ENCODE measurements at regions not wholly inside any gene's neighbourhood (a gene's known extent, or its start where the extent isn't known, plus 50 kb on each side); places are given as distances from the start of the nearest gene placed in this dataset.
"Not testable (repeated sequence)": the region's sequence is repeated elsewhere in the genome, so short reads cannot be mapped to it uniquely, and the experiment has no call there.

DNA sequence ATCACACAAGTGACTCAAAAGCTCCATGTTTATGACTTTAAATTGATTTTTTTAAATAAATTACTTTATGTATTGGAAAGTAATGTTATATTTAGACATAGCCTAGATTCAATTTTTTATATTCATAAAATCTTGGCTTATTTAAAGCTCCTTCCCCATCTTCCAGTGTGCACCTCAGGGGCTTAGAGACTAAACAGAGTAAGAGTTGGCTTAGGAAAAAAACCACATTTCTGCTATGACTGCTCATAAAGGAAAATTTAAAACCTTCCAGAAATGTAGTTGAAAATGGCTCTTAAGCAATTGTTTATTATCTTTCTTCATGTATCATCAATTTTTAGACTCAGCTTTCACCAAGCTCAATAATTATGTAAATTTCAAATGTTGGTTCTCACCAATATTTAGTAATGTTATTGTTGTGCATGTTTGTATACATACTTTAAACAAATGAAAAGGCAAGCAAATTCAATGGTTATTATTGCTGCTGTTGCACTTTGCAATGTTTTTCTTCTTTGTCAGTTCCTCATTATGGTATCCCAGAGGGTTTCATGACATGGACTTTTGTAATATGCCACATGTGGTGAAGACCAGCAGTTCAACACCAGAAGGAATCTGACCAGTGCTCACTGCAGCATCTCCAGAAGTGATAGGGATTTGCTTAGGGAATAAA lies 700.1 kb upstream of the ANKRD30A start:
- DNase-seq, result no peak

GRCh38 chr10:36424502-36424901 lies 700.9 kb upstream of the ANKRD30A start:
- DNase-seq, result no peak

DNA sequence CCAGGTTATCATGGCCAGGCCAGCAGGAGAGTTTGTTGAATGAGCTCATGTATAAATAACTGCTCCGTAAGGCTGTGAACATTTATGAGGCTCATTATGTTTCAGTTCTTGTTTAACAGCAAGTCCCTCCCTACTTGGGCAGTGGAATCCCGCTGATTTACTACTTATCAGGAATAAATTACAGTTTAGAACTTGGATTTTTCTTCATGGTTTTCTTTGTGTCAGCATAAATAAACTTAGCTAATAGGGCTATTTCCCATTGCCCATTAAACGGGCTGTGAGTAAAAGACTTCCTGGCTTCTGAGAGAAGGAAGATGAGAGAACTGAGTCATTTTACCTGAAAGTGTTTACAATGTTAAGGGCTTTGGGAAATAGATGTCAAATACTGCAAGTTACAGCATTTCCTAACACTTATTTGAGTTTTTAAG lies 701.6 kb upstream of the ANKRD30A start:
- peak; percentile 13 for DNase-seq

DNA sequence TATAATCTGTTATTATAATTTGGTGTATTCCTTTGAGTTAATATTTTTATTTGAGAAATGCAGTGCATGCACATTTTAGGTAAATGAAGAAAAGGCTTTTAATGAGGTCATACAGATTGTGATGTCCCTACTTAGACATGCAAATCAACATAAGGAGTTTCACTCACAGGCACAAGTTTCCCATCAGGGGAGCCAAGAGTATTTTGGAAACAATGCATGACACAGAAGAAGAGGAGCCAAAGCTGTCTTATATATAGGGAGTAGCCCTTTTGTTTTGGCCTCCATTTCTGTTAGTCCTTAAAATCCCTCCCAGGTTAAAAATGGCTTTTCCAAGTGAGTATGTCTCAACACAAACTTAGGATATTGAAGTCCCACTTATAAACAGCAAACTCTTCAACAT lies 703.4 kb upstream of the ANKRD30A start:
- DNase-seq, result peak; percentile 28

DNA sequence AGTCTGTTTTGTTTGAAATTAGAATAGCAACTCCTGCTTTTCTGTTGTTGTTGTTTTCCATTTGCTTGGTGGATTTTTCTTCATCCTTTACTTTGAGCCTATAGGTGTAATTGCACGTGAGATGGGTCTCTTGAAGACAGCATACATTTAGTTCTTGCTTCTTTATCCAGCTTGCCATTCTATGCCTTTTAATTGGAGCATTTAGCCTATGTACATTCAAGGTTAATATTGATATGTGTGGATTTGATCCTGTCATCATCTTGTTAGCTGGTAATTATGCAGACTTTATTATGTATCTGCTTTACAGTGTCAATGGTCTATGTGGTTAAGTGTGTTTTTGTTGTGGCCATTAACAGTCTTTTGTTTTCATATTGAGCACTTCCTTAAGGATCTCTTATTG lies 708.9 kb upstream of the ANKRD30A start:
- DNase-seq, result no peak

GRCh38 chr10:36412942-36413341 lies 712.5 kb upstream of the ANKRD30A start:
- no peak for DNase-seq

DNA sequence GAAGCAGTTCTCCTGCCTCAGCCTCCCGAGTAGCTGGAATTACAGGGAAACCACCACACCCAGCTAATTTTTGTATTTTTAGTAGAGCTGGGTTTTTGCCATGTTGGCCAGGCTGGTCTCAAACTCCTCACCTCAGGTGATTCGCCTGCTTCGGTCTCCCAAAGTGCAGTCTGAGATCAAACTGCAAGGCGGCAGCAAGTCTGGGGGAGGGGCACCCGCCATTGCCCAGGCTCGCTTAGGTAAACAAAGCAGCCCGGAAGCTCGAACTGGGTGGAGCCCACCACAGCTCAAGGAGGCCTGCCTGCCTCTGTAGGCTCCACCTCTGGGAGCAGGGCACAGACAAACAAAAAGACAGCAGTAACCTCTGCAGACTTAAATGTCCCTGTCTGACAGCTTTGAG lies 725.2 kb upstream of the ANKRD30A start:
- not testable (repeated sequence) for DNase-seq

GRCh38 chr10:36393801-36394200 lies 731.6 kb upstream of the ANKRD30A start:
- no peak for DNase-seq

DNA sequence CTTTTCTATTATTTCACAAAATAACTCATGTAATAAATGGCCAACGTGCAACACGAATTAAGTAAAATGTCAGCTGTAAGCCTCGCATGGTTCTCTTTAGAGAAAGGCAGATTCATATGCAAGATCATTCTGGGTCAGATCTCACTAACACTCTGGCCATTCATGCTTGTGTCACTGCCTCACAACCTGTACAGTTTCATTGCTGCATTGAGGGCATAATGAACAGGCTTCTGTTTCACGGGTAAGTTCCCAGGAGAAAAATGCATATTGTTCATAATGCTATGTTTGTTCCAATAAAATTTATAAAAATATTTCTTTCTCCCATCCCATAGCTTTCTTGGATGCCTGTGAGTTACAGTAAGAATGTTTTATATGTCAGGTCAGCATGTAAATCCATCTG lies 734.0 kb upstream of the ANKRD30A start:
- DNase-seq, result no peak

GRCh38 chr10:36390221-36390620 lies 735.2 kb upstream of the ANKRD30A start:
- no peak for DNase-seq

DNA sequence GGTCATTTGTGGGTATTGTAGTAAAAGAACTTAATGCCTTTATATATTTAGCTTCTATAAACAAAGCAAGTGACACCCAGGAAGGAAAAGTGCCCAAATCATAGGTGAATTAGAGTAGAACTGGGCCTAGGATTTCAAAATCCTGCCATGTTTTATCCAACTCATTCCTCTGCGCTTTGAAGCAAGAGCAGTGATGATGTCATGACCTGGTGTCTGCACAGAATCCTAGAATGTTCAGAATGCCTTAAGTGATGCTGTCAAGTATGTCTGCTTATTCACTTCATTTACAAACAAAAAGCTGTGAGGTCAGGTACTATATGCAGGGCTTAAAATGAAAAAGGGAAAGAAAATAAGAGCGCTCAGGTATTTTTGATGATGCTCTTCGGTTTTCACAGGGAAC lies 737.2 kb upstream of the ANKRD30A start:
- no peak for DNase-seq

DNA sequence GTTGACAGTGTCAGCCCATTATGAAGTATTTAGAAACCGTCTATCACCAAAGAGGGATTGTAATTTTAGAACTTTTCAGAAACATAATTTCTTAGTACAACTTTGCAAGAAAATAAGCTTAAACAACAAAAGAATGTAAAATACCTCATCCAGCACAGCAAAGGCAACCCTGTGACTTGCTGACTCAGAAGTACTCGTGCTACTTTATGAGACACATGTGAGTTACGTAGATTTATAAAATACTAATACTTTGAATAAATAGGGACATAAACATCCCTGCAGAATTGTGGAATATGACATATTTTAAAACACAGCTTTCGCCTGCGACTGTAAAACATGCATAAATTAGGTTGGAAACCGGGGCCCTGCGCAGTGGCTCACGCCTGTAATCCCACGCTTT lies 739.7 kb upstream of the ANKRD30A start:
- no peak for DNase-seq

DNA sequence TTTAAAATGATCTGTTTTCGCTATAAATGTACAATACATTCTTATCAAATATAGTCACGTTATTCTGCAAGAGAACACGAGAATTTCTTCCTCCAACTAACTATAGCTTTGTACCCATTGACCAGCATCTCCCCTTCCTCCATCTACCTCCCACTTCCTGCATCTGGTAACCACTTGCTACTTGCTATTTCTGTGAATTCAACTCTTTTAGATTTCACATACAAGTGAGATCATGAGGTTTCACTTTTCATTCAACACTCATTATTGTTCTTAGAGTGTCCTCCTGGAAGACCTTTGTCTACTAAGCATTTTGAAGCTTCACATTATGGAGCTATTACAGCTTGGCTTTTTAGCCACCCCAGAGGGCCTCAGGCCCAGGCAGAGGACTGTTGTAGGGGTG lies 741.3 kb upstream of the FZD8 start:
- no peak for DNase-seq

- DNase-seq, result no peak
These were observed 739.7 kb upstream of the FZD8 start for GRCh38 chr10:36381748-36382147.

DNA sequence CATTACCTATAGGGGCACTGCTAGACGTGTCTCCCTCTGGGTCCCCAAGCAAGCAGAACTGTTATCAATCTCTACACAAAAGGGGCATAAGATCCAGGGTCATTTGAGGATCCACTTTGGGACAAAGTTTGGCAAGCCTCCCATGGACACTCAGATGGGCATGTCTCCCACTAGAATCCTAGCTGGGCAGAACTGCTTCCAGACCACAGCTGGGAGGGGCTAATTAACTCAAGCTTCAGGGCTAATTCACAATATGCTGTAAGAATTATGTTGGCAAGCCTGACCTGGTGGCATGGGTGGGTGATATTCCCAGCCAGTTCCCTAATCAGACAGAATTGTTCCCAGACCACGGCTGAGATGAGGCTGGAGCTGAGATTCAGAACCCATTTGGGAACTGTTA lies 738.4 kb upstream of the FZD8 start:
- no peak for DNase-seq

DNA sequence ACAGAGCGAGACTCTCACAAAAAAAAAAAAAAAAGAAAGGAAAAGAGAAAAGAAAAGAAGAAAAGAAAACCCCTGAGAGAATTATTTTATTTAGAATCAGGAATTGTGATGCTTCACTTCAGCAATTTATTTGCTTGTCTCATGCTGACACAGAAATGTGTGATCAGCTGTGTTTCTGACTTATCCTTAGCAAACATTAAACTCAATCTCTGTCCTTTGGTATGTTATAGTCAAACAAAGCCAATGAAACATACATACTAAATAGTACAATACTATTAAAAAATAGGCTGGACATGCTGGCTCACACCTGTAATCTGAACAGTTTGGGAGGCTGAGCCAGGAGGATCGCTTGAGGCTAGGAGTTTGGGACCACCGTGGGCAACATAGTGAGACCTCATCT lies 733.0 kb upstream of the FZD8 start:
- DNase-seq, result no peak

GRCh38 chr10:36373424-36374096 lies 731.5 kb upstream of the FZD8 start:
- DNase-seq, result no peak

GRCh38 chr10:36367362-36367761 lies 725.3 kb upstream of the FZD8 start:
- no peak for DNase-seq

DNA sequence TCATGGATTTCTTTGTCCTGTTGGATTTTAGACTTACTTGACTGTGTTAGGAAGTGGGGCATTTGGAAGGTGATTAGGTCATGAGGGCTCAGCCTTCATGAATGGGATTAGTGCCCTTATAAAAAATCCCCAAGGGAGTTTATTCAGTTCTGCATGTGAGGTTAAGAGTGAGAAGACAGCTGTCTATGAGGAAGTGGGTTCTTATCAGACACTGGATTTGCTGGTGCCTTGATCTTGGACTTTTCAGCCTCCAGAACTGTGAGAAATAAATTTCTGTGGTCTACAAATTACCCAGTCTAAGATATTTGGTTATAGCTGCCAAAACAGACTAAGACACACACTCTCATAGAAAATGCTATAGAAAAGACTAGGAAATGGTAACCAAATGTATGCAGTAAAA lies 724.7 kb upstream of the FZD8 start:
- DNase-seq, result peak; percentile 3

GRCh38 chr10:36366065-36366464 lies 724.0 kb upstream of the FZD8 start:
- DNase-seq, result no peak

DNA sequence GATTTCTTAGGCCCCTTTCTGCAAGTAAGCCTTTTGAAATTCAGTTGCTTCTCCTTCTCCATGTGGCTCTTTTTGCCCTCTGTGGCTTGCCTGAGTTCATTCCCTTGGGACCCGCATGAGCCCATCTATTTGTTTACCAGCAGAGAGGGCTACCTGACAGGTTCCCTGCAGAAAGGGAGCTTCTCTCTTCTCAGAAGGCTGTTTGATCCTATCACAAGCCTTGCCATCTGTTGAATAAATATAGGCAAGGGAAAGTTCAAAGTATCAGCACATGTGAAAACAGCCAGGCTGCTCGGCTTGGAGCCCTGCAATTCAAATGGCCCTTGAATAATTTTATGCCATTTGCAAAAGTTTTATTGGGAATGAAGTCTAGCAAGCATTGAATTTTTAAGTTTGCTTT lies 720.2 kb upstream of the FZD8 start:
- peak; percentile 94 for DNase-seq

DNA sequence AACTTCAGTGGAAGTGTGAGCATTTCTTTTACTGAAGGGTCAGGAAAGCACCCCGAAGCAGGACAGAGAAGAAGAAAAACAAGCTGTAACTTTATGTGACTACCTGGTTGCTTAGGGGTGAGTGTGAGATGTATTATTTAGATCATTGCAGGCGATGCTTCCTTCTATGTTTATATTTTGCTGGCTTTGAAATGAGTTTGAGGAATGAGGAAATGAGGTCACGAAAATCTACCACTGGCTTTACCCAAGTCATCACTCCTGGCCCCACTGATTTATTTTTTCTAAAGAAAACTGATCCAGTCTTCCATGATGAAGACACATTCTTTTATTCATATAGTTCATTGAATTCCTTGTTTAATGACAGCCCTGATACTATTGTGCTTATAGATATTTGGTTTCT lies 716.6 kb upstream of the FZD8 start:
- no peak for DNase-seq

- no peak for DNase-seq
These were observed 712.5 kb upstream of the FZD8 start for GRCh38 chr10:36354633-36355032.

DNA sequence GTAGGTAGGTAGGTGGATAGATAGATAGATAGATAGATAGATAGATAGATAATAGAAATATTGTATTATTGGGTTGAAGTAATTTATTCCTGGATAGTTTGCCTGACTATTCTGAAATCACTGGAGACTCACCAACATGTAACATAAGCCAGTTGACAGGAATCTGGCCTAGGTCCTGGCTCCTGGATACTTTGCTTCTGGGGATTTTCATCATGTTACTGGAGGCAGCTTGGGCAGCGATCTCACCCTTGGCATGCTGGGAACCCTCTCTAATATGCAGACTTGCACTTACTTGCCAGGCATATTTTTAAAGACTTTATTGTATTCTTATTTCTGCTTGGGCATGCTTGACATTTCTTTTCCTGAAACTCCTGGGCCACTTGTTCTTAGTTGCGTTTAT lies 709.1 kb upstream of the FZD8 start:
- no peak for DNase-seq

GRCh38 chr10:36349445-36350078 lies 707.5 kb upstream of the FZD8 start:
- DNase-seq, result no peak
